ENCODE measurements at regions not wholly inside any gene's neighbourhood (a gene's known extent, or its start where the extent isn't known, plus 50 kb on each side); places are given as distances from the start of the nearest gene placed in this dataset.

- no peak for TF ChIP-seq CTCF (IDR thresholded peaks at IDR 0.05 in 2 of 3, conservative IDR thresholded peaks at IDR 0.05 in 1 of 3; ENCODE audit: control insufficient read depth in 2 of 3, extremely low read depth in 1 of 3, insufficient read depth in 1 of 3, low read depth in 3 of 3, low read length in 3 of 3)
- TF ChIP-seq BRCA1 (IDR thresholded peaks at IDR 0.05; ENCODE audit: low read depth, low read length): no peak
- no peak for TF ChIP-seq CBFB (IDR thresholded peaks at IDR 0.05; ENCODE audit: low read depth)
- no peak for TF ChIP-seq MXI1 (IDR thresholded peaks at IDR 0.05; ENCODE audit: low read depth, low read length)
- no peak for TF ChIP-seq ZZZ3 (IDR thresholded peaks at IDR 0.05; ENCODE audit: control insufficient read depth, insufficient read length, low read depth)
Measured at GRCh38 chr4:140229881-140230280, 75.9 kb upstream of the MAML3 start.

All from GM12878 (cell line).